ENCODE measurements at regions not wholly inside any gene's neighbourhood (a gene's known extent, or its start where the extent isn't known, plus 50 kb on each side); places are given as distances from the start of the nearest gene placed in this dataset.

GRCh38 chr9:106532306-106533015 is 330.5 kb upstream of the ZNF462 start:
- TF ChIP-seq EZH2 (IDR thresholded peaks at IDR 0.05) = no peak
- TF ChIP-seq POLR2AphosphoS5 (IDR thresholded peaks at IDR 0.05; ENCODE audit: borderline replicate concordance, low read depth, low read length) = no peak
- no peak for TF ChIP-seq FOXP2 (optimal IDR thresholded peaks at IDR 0.05; ENCODE audit: control extremely low read depth, extremely low read length, insufficient read depth)

All from SK-N-MC (cell line).